HG02973 (cell line): ENCODE measurements at regions not wholly inside any gene's neighbourhood (a gene's known extent, or its start where the extent isn't known, plus 50 kb on each side); places are given as distances from the start of the nearest gene placed in this dataset.

Source experiments
- ATAC-seq: cut with Tn5 transposase; IDR thresholded peaks from one replicate; pipeline ENCODE4 v1.9.1; 2021; ENCODE audit warnings: moderate library complexity; ENCODE audit not compliant: unreplicated experiment

GRCh38 chr13:89910166-89910565, 1437.3 kb upstream of the MIR17HG start:
- no peak for ATAC-seq

DNA sequence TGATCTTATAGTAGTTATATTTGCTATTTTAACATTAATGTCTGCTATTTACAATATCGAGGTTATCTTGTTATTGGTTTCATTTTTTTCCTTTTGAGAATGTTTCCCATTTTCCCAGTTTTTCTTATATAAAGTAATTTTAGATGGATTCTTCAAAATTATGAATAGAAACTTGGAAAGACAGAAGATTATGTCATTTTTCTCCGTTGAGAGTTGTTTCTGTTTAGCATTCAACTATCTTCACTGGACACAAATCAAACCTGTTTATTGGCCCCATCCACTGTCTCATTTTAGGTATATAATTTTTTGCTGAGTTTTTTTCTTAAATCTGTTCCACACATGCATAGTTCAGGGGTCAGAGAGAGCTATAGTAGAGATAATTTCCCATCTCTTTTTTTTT, 1430.9 kb upstream of the MIR17HG start:
- ATAC-seq: no peak

DNA sequence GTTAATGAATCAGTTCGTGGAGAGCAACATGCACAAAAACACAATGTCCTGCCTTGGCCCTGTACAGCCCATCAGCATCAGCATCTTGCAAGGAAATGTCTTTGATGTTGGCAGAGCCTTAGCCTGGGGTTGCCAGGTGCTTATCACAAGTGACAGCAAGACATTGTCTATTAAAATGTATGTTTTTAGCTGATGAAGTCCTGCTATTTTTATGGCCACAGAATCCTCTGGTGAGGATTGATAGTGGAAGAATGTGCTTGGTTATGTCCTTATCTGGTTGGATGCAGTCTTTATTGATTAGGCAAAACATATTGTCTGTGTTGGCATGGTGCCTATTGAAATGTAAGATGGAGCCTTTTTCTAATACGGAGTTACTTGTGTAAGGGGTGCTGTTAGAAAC, 1427.0 kb upstream of the MIR17HG start:
- no peak for ATAC-seq

DNA sequence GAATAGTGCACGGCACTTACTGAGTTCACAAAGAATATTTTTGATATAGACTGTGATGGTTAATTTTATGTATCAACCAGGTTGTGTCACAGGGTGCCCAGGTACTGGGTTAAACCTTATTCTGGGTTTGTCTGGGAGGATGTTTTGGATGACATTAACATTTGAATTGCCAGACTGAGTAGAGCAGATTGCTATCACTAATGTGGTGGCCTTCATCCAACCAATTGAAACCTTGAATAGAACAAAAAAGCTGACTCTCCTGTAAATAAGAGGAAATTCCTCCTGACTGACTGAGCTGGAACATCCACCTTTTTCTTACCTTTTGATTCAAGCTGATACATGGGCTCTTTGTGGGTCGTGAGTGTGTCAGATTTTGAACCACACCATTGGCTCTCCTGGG, 1424.4 kb upstream of the MIR17HG start:
- no peak for ATAC-seq

GRCh38 chr13:89923736-89924135, 1423.8 kb upstream of the MIR17HG start:
- no peak for ATAC-seq

GRCh38 chr13:89925107-89925506, 1422.4 kb upstream of the MIR17HG start:
- no peak for ATAC-seq

DNA sequence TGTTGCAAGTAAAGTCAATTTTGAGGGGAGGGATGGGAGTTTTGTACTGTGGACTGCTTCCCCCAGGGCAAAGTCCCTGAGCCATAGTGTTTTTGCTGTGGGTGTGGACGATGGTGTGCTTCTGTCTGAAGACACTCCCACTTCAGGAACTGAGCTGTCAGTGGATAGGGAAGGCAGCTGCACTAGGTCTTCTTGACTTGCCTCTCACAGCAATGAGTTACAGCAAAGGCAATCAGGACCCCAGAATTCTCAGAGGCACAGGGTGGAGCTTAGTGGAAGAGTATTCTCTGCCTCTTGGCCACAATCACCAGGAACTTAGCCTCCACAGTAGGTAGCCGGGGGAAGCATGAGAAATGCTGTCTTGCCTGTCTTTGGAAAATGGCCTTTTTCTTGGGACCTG, 1416.6 kb upstream of the MIR17HG start:
- no peak for ATAC-seq

DNA sequence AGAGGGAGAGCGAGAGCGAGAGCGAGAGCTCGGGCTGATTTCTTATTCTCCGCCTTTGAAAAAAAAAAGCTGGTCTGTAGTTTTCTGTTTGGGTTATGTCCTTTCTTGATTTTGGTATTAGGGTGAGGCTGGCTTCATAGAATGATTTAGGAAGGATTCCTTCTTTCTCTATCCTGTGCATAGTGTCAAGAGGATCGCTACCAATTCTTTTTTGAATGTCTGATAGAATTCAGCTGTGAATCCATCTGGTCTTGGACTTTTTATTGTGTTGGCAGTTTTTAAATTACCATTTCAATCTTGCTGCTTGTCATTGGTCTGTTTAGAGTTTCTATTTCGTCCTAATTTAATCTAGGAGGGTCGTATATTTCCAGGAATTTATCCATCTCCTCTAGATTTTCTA, 1414.6 kb upstream of the MIR17HG start:
- ATAC-seq: no peak

- ATAC-seq: no peak
Measured at GRCh38 chr13:89936256-89936655, 1411.2 kb upstream of the MIR17HG start.

- ATAC-seq: no peak
Measured at GRCh38 chr13:89937420-89937819, 1410.1 kb upstream of the MIR17HG start.

DNA sequence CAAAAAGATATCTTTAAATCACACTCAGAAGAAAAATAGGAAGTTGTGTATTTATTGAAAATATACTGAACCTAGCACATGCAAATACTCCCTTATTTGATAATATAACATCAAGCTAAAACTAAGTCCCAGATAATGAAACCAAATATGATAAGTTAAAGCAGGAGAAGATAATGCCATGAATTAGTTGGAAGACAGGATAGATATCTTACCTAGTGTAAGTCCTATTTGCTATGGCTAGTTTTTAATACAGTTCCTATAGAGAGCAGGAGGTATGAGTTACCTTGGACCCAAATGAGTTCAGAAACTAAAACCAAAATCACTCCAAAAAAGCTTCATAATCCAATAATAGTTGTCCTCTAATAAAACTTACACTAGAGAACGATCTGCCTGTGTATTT, 1407.1 kb upstream of the MIR17HG start:
- ATAC-seq: no peak

GRCh38 chr13:89943139-89943538, 1404.3 kb upstream of the MIR17HG start:
- ATAC-seq: no peak

GRCh38 chr13:89950225-89950624, 1397.3 kb upstream of the MIR17HG start:
- no peak for ATAC-seq

DNA sequence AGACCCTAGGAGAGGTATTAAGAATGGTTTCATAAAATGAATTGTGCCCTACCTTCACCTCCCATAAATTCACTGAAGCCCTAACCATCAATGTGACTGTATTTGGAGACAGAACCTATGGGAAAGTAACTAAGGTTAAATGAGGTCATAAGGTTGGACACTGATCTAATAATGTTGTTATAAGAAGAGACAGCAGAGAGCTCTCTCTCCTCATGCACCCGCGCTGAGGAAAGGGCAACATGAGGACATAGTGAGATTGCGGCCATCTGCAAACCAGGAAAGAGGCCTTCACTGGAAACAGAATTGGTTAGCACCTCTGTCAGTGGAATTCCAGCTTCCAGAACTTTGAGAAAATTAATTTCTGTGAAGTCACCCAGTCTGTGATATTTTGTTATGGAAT, 1396.1 kb upstream of the MIR17HG start:
- no peak for ATAC-seq

DNA sequence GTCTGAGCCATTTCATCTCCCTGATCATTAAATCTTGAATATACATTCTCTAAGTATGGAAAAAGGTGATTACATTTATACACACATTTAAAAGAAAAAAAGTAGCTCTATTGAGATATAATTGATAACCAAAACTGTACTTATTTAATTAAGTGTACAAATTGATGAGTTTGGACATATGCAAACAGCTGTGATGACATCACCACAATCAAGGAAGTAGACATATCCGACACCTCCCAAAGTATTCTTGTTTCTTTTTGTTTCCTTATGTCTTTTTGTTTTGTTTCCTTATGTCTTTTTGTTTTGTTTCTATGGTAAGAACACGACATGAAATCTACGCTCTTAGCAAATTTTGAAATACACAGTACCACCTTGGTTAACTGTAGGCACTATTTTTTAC, 1393.9 kb upstream of the MIR17HG start:
- no peak for ATAC-seq

DNA sequence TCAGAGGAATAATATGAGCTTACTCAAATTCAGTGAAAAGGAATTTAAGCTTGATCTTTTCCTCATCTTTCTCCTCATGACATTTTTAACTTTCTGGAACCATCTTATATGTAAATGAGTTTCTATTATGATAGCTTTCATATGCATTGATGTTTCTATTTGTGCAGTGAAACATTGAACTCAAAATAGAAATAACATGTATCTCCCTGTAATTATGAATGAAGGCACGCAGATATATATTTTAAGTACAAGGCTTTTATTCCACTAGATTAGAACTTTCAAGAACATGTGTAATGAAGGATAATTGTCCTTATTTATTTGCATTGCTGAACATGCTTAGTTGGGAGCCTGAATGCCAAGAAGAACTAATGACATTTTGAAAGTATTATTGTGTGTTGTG, 1391.7 kb upstream of the MIR17HG start:
- ATAC-seq: no peak

- no peak for ATAC-seq
Measured at GRCh38 chr13:89959074-89959473, 1388.4 kb upstream of the MIR17HG start.

GRCh38 chr13:89965252-89965651, 1382.2 kb upstream of the MIR17HG start:
- ATAC-seq: no peak

- no peak for ATAC-seq
Measured at GRCh38 chr13:89966524-89966923, 1381.0 kb upstream of the MIR17HG start.

- ATAC-seq: no peak
Measured at GRCh38 chr13:89967701-89968100, 1379.8 kb upstream of the MIR17HG start.

GRCh38 chr13:89968470-89968869, 1379.0 kb upstream of the MIR17HG start:
- ATAC-seq: no peak

GRCh38 chr13:89970353-89970709, 1377.2 kb upstream of the MIR17HG start:
- no peak for ATAC-seq

GRCh38 chr13:89977203-89977602, 1370.3 kb upstream of the MIR17HG start:
- ATAC-seq: no peak

DNA sequence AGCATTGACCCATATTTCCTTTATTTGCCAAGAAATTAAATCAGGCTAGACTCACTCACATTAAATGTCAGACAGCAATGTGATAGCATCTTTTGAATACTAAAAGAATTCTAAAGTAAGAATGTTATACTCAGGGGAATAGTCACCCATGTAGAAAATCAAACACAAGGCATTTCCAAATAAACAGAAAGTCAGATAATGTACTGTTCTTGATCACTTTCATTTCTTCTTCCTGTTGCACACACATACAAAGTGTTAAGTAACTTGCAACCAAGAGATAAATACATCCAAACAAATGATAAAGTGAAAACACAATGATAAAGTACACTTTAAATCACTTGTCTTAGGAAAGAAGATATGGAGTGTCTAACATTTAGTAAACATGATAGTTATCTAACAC, 1366.6 kb upstream of the MIR17HG start:
- ATAC-seq: no peak
